Uterus (tissue), 2 donors: ENCODE measurements at regions not wholly inside any gene's neighbourhood (a gene's known extent, or its start where the extent isn't known, plus 50 kb on each side); places are given as distances from the start of the nearest gene placed in this dataset.

Experiments used
- POLR2A ChIP-seq, 2 donors: fragments of 450-650 bp; IDR thresholded peaks; one replicate each; pipeline ENCODE4 v1.6.1; 2016; ENCODE audit warnings: antibody characterized with exemption in 2 of 2, mild to moderate bottlenecking in 1 of 2, moderate library complexity in 1 of 2
- TF ChIP-seq, protein P1 (sequence below), 4 experiments: fragments of 200-600 bp in 2 of 4; fragments of 450-650 bp in 2 of 4; sonication (generic) in 2 of 4; IDR thresholded peaks; one replicate each; pipeline ENCODE4 v1.5.1; 2016 to 2019; ENCODE audit warnings: antibody characterized with exemption in 4 of 4, mild to moderate bottlenecking in 2 of 4, moderate library complexity in 1 of 4

- TF ChIP-seq, protein P1, sequence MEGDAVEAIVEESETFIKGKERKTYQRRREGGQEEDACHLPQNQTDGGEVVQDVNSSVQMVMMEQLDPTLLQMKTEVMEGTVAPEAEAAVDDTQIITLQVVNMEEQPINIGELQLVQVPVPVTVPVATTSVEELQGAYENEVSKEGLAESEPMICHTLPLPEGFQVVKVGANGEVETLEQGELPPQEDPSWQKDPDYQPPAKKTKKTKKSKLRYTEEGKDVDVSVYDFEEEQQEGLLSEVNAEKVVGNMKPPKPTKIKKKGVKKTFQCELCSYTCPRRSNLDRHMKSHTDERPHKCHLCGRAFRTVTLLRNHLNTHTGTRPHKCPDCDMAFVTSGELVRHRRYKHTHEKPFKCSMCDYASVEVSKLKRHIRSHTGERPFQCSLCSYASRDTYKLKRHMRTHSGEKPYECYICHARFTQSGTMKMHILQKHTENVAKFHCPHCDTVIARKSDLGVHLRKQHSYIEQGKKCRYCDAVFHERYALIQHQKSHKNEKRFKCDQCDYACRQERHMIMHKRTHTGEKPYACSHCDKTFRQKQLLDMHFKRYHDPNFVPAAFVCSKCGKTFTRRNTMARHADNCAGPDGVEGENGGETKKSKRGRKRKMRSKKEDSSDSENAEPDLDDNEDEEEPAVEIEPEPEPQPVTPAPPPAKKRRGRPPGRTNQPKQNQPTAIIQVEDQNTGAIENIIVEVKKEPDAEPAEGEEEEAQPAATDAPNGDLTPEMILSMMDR (IDR thresholded peaks at IDR 0.05): no peak
- no peak for TF ChIP-seq POLR2A (IDR thresholded peaks at IDR 0.05)
Measured at GRCh38 chr3:124461838-124462632, 268.2 kb upstream of the UMPS start.
